Neuronal stem cell (in vitro differentiated cells): ENCODE measurements at regions not wholly inside any gene's neighbourhood (a gene's known extent, or its start where the extent isn't known, plus 50 kb on each side); places are given as distances from the start of the nearest gene placed in this dataset.

ENCODE experiments used
- DNase-seq: peaks from one replicate; pipeline ENCODE4 v3.0.0-alpha.2; 2013; ENCODE audit warnings: low spot score
- H2AFZ ChIP-seq: one replicate; pipeline ENCODE4 v1.6.1; 2013; ENCODE audit warnings: mild to moderate bottlenecking, low read length, inconsistent platforms
- H2AK5ac ChIP-seq: 2 replicates; pipeline ENCODE4 v1.6.1; 2013; ENCODE audit warnings: low read depth, mild to moderate bottlenecking, inconsistent platforms, low read length, moderate library complexity, mixed read lengths
- H2BK120ac ChIP-seq: 2 replicates; pipeline ENCODE4 v1.6.1; 2013; ENCODE audit warnings: low read depth, mild to moderate bottlenecking, inconsistent platforms, low read length, moderate library complexity, mixed read lengths
- H2BK12ac ChIP-seq: one replicate; pipeline ENCODE4 v1.6.1; 2013; ENCODE audit warnings: low read length, inconsistent platforms
- H2BK15ac ChIP-seq: 2 replicates; pipeline ENCODE4 v1.6.1; 2013; ENCODE audit warnings: mild to moderate bottlenecking, low read length, inconsistent platforms, mixed read lengths
- H2BK5ac ChIP-seq: one replicate; pipeline ENCODE4 v1.6.1; 2013; ENCODE audit warnings: inconsistent platforms, mild to moderate bottlenecking, low read length, moderate library complexity
- H3K14ac ChIP-seq: one replicate; pipeline ENCODE4 v1.6.1; 2013; ENCODE audit warnings: low read length, inconsistent platforms
- H3K18ac ChIP-seq: 2 replicates; pipeline ENCODE4 v1.6.1; 2013; ENCODE audit warnings: low read length, inconsistent platforms
- H3K23ac ChIP-seq: 2 replicates; pipeline ENCODE4 v1.6.1; 2013; ENCODE audit warnings: low read depth, mild to moderate bottlenecking, mixed read lengths, low read length, inconsistent platforms; ENCODE audit not compliant: poor library complexity
- H3K27ac ChIP-seq: replicated peaks from 3 replicates; pipeline ENCODE4 v1.5.1; 2013; ENCODE audit warnings: low read length, inconsistent platforms
- H3K27me3 ChIP-seq, 3 experiments: 2 replicates each; pipeline ENCODE4 v1.6.1; 2013; ENCODE audit warnings: low read length in 3 of 3, mild to moderate bottlenecking in 2 of 3, inconsistent platforms in 1 of 3, low read depth in 1 of 3, mixed read lengths in 1 of 3, moderate library complexity in 1 of 3; ENCODE audit not compliant: control insufficient read depth in 3 of 3, insufficient read depth in 3 of 3
- H3K36me3 ChIP-seq, 2 donors: replicated peaks in 1 of 2; 2 replicates each; pipeline ENCODE4 v1.6.1; 2013; ENCODE audit warnings: low read length in 2 of 2; ENCODE audit not compliant: control insufficient read depth in 2 of 2, insufficient read depth in 2 of 2
- H3K4ac ChIP-seq: 2 replicates; pipeline ENCODE4 v1.6.1; 2013; ENCODE audit warnings: inconsistent platforms, mild to moderate bottlenecking, low read length, moderate library complexity
- H3K4me1 ChIP-seq, 2 donors: 1 replicate in 1 of 2; 2 replicates in 1 of 2; pipeline ENCODE4 v1.6.1; 2013; ENCODE audit warnings: low read length in 2 of 2, low read depth in 1 of 2; ENCODE audit not compliant: control insufficient read depth in 2 of 2, insufficient read depth in 1 of 2
- H3K4me2 ChIP-seq: one replicate; pipeline ENCODE4 v1.6.1; 2013; ENCODE audit warnings: mild to moderate bottlenecking, low read length, inconsistent platforms; ENCODE audit not compliant: insufficient read depth, poor library complexity, severe bottlenecking
- H3K4me3 ChIP-seq, 2 donors: 2 replicates each; pipeline ENCODE4 v1.5.1; 2013; ENCODE audit warnings: low read length in 2 of 2, mild to moderate bottlenecking in 2 of 2, inconsistent platforms in 1 of 2, moderate library complexity in 1 of 2
- H3K79me1 ChIP-seq: one replicate; pipeline ENCODE4 v1.6.1; 2013; ENCODE audit warnings: low read depth, mild to moderate bottlenecking, inconsistent platforms, low read length, moderate library complexity
- H3K9ac ChIP-seq: one replicate; pipeline ENCODE4 v1.6.1; 2013; ENCODE audit warnings: mild to moderate bottlenecking, low read depth, low read length, inconsistent platforms; ENCODE audit not compliant: poor library complexity
- H3K9me3 ChIP-seq, 2 donors: replicated peaks in 1 of 2; 2 replicates each; pipeline versions ENCODE3 to v1.6.1; 2013; ENCODE audit warnings: low read length in 2 of 2, mild to moderate bottlenecking in 2 of 2, inconsistent platforms in 1 of 2, low read depth in 1 of 2, mixed read lengths in 1 of 2, moderate library complexity in 1 of 2; ENCODE audit not compliant: control insufficient read depth in 2 of 2, insufficient read depth in 1 of 2
- H4K8ac ChIP-seq: one replicate; pipeline ENCODE4 v1.6.1; 2013; ENCODE audit warnings: low read depth, mild to moderate bottlenecking, inconsistent platforms, low read length, moderate library complexity
- H4K91ac ChIP-seq: one replicate; pipeline ENCODE4 v1.6.1; 2013; ENCODE audit warnings: low read length, low read depth, mild to moderate bottlenecking, inconsistent platforms; ENCODE audit not compliant: poor library complexity
- WGBS, 2 donors: extraction: QIAGEN DNeasy Blood & Tissue Kit; methylation state at CpG; one replicate each; pipeline ENCODE4 v1.1.7; 2013; ENCODE audit warnings: missing lambda C conversion rate in 2 of 2, mixed read lengths in 1 of 2; ENCODE audit not compliant: insufficient read length in 2 of 2, insufficient replicate concordance in 1 of 2; ENCODE audit errors: extremely low coverage in 2 of 2; 5-methylcytosine and 5-hydroxymethylcytosine counted together

DNA sequence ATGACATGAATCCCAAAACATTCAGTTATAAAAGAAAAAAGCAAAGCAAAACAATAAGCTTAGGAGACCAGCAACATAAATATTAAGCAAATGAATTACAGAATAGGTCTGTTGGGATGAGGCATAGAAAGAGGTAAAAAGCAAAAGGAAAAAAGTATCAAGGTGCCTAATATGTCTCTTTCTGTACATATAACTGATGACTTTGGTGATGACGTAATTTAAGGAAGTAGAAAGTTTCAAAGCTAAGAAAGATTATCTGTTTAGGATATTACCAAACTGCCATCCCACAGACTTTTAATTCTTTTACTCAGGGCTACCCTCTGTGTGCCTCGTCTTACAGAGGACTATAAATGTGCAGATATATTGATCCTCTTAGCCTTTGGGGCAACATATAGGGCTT is 1066.5 kb downstream of the SORCS3 start:
- no peaks in the 10 kb centered on the region for H3K79me1 ChIP-seq
- no peak overlapping the region for H3K23ac ChIP-seq
- no peak overlapping the region for H3K4me2 ChIP-seq
- no peak overlapping the region for H2BK5ac ChIP-seq
- no peaks in the 10 kb centered on the region for H3K27me3 ChIP-seq
- no peak overlapping the region for H3K9ac ChIP-seq
- no peaks in the 10 kb centered on the region for H3K4me1 ChIP-seq
- no peak overlapping the region for H4K91ac ChIP-seq
- H2AFZ ChIP-seq = no peak overlapping the region
- H3K27ac ChIP-seq = no peak overlapping the region
- H2AK5ac ChIP-seq = no peak overlapping the region
- H3K14ac ChIP-seq = no peak overlapping the region
- no peak overlapping the region for H3K18ac ChIP-seq
- H2BK15ac ChIP-seq = no peak overlapping the region
- no CpG with 5 or more reads among the region's 2 CpGs for WGBS, 2 donors
- no peak overlapping the region for H3K4me3 ChIP-seq
- no peak overlapping the region for H4K8ac ChIP-seq
- DNase-seq = no peak
- H3K36me3 ChIP-seq = no peaks in the 10 kb centered on the region
- H2BK120ac ChIP-seq = no peak overlapping the region
- H3K4ac ChIP-seq = no peak overlapping the region
- H2BK12ac ChIP-seq = no peak overlapping the region
- peaks cover 0 to 5% of the 10 kb centered on the region in 2 donors for H3K9me3 ChIP-seq

DNA sequence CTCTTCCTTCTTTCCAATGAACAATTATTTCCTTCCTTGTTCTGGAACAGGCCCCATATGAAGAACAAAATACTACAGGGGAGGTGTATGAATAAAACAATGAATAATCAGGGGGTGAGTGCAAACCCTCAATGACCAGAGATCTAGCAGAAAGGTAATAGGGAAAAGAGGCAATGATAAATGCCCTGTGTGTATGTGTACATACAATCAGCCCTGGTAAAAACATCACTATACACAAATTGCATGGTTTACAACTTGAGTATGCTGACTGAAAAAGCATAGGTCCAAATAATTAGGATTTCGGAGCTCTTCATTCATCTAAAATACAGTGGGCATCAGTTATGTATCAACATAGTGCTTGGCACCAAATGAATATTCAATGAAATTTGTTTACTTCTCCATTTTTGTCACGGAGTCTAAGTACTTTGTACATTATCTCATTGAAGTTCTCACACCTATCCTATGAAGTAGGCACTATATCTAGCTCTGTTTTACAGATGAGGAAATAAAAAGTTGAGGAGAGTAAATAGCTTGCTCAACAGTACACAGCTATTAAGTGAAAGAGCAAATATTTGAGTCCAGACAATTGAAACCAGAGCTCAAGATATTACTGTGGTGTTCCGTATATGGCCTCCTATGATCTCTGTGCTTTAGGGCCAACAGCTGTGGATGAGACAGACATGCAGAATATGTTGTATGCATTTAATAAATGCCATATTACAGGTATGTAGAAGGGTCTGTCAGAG is 1065.4 kb downstream of the SORCS3 start:
- Histone ChIP-seq H3K9ac (no peak overlapping the region), H3K79me1 (no peaks in the 10 kb centered on the region), H2BK120ac (no peak overlapping the region), H3K27ac (no peak overlapping the region), H3K27me3 (no peaks in the 10 kb centered on the region), H3K4ac (no peak overlapping the region), H3K9me3 (peaks cover 0 to 5% of the 10 kb centered on the region in 2 donors), H2BK5ac (no peak overlapping the region), H3K4me1 (no peaks in the 10 kb centered on the region), H4K8ac (no peak overlapping the region), H3K23ac (no peak overlapping the region), H4K91ac (no peak overlapping the region), H2AK5ac (no peak overlapping the region), H2BK15ac (no peak overlapping the region), H3K4me2 (no peak overlapping the region), H3K4me3 (no peak overlapping the region), H2BK12ac (no peak overlapping the region), H2AFZ (no peak overlapping the region), H3K18ac (no peak overlapping the region), H3K14ac (no peak overlapping the region), H3K36me3 (no peaks in the 10 kb centered on the region)
- DNase-seq = no peak
- WGBS, 2 donors = no CpG with 5 or more reads among the region's 3 CpGs

DNA sequence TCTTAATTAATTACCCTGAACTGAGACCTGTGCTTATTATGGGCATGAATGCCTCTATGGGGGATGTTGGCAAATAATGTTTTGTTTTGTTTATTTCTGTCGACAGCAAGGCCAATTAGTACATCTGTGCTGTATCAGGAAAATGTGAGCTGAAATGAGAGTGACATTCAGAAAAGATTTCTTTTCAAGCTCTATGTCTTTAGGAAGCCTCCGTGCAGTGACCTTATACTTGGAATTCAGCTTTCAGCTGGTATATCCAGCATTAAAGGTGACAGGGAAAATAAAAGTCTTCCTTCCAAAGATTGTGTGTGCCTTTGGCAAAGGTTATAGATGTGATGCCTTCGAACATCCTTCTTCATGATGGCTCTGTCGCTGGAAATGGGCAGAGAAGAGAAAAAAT is 1061.1 kb downstream of the SORCS3 start:
- WGBS, 2 donors = no CpG with 5 or more reads among the region's 4 CpGs
- Histone ChIP-seq H3K4ac (no peak overlapping the region), H3K4me2 (no peak overlapping the region), H3K36me3 (no peaks in the 10 kb centered on the region), H2BK15ac (no peak overlapping the region), H3K27ac (no peak overlapping the region), H3K27me3 (no peaks in the 10 kb centered on the region), H2AFZ (no peak overlapping the region), H3K18ac (no peak overlapping the region), H3K9me3 (no peaks in the 10 kb centered on the region), H2BK12ac (no peak overlapping the region), H4K8ac (no peak overlapping the region), H3K4me3 (no peak overlapping the region), H4K91ac (no peak overlapping the region), H3K4me1 (peaks cover 2 to 5% of the 10 kb centered on the region in 2 donors), H2BK5ac (no peak overlapping the region), H2BK120ac (no peak overlapping the region), H3K14ac (no peak overlapping the region), H3K79me1 (no peaks in the 10 kb centered on the region), H3K23ac (no peak overlapping the region), H2AK5ac (no peak overlapping the region), H3K9ac (no peak overlapping the region)
- DNase-seq = no peak

DNA sequence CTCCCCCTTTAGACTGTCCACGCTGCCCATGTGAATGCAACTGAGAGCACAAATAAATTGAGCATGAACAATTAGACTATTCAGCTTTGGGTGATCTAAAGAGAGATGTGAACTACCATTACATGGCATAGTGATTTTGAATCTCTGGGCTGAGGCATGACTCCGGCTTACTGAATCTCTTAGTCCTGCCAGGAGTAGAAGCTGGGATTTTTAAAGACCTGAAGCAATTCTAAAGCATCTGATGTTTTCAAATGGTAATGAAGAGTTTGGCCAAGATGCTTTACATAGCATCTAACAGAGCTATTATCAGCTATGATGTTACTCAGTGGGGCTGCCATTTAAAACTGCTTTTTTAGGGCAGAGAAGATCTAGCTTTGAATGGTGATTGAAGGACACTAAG is 1059.1 kb downstream of the SORCS3 start:
- H3K36me3 ChIP-seq = no peaks in the 10 kb centered on the region
- no peak overlapping the region for H4K8ac ChIP-seq
- no peaks in the 10 kb centered on the region for H3K79me1 ChIP-seq
- H4K91ac ChIP-seq = no peak overlapping the region
- no peak overlapping the region for H2AK5ac ChIP-seq
- H3K4ac ChIP-seq = no peak overlapping the region
- no peak overlapping the region for H3K23ac ChIP-seq
- WGBS, 2 donors = no CpG with 5 or more reads among the region's 2 CpGs
- H3K27me3 ChIP-seq = no peaks in the 10 kb centered on the region
- H2BK15ac ChIP-seq = no peak overlapping the region
- no peak overlapping the region for H3K9ac ChIP-seq
- no peak overlapping the region for H2BK5ac ChIP-seq
- no peak overlapping the region for H3K14ac ChIP-seq
- no peak overlapping the region for H3K4me3 ChIP-seq
- H2AFZ ChIP-seq = no peak overlapping the region
- H2BK120ac ChIP-seq = no peak overlapping the region
- no peak for DNase-seq
- H3K27ac ChIP-seq = no peak overlapping the region
- H3K4me2 ChIP-seq = no peak overlapping the region
- H2BK12ac ChIP-seq = no peak overlapping the region
- no peaks in the 10 kb centered on the region for H3K9me3 ChIP-seq
- H3K4me1 ChIP-seq = peaks cover 2 to 5% of the 10 kb centered on the region in 2 donors
- no peak overlapping the region for H3K18ac ChIP-seq
